ENCODE measurements at regions not wholly inside any gene's neighbourhood (a gene's known extent, or its start where the extent isn't known, plus 50 kb on each side); places are given as distances from the start of the nearest gene placed in this dataset.

DNA sequence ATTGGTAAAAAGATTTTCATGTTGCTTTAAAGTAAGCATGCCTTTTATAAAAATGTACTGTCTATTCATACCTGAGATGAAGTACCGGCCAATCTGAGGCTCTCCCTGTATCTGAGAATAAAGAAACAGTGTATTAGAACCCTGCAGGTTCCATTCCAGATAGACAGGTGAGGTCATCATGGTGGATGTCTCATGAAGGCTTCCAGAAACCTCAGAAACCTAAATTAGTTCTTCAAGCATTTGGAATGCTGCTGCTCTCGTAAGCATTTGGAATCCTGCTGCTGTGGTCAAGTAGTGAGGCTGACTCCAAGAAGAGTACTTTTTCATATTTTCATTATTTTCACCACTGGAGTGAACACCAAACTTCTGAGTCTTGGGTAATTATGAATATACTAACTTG, 642.3 kb downstream of the MAFB start:
- ATAC-seq = no peak
- ChIA-PET CTCF (no interaction called here), POLR2A (no interaction called here)

GRCh38 chr20:40037511-40037910, 651.5 kb downstream of the MAFB start:
- intact Hi-C loops (cut with micrococcal nuclease) = no loop called here
- POLR2A ChIA-PET = no interaction called here
- H3K4me1 Mint-ChIP-seq (ENCODE audit: low read depth) = no peaks in the 10 kb centered on the region
- H3K27me3 Mint-ChIP-seq = no peaks in the 10 kb centered on the region
- no peaks in the 10 kb centered on the region for H3K9me3 Mint-ChIP-seq
- no peak overlapping the region for H3K4me3 Mint-ChIP-seq
- TF ChIP-seq, protein P1, sequence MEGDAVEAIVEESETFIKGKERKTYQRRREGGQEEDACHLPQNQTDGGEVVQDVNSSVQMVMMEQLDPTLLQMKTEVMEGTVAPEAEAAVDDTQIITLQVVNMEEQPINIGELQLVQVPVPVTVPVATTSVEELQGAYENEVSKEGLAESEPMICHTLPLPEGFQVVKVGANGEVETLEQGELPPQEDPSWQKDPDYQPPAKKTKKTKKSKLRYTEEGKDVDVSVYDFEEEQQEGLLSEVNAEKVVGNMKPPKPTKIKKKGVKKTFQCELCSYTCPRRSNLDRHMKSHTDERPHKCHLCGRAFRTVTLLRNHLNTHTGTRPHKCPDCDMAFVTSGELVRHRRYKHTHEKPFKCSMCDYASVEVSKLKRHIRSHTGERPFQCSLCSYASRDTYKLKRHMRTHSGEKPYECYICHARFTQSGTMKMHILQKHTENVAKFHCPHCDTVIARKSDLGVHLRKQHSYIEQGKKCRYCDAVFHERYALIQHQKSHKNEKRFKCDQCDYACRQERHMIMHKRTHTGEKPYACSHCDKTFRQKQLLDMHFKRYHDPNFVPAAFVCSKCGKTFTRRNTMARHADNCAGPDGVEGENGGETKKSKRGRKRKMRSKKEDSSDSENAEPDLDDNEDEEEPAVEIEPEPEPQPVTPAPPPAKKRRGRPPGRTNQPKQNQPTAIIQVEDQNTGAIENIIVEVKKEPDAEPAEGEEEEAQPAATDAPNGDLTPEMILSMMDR (IDR thresholded peaks at IDR 0.05) = no peak
- ATAC-seq (no peak), DNase-seq (no peak)
- H3K27ac Mint-ChIP-seq = no peak overlapping the region
- CTCF ChIA-PET = no interaction called here
- no peaks in the 10 kb centered on the region for H3K36me3 Mint-ChIP-seq (ENCODE audit: low read depth)

More for the DNA sequence above, 642.3 kb downstream of the MAFB start:
- H3K4me1 Mint-ChIP-seq (ENCODE audit: low read depth) = no peaks in the 10 kb centered on the region
- H3K36me3 Mint-ChIP-seq (ENCODE audit: low read depth) = no peaks in the 10 kb centered on the region
- H3K27ac Mint-ChIP-seq = no peak overlapping the region
- no peak overlapping the region for H3K4me3 Mint-ChIP-seq
- H3K9me3 Mint-ChIP-seq = no peaks in the 10 kb centered on the region
- no peaks in the 10 kb centered on the region for H3K27me3 Mint-ChIP-seq
- no peak for DNase-seq
- TF ChIP-seq, protein P1 (IDR thresholded peaks at IDR 0.05) = no peak
- intact Hi-C loops (cut with micrococcal nuclease) = no loop called here

- TF ChIP-seq, protein P1 (IDR thresholded peaks at IDR 0.05) = no peak
- DNase-seq (no peak), ATAC-seq (no peak)
- Mint-ChIP-seq H3K27ac (no peak overlapping the region), H3K27me3 (peaks cover 10% of the 10 kb centered on the region), H3K9me3 (peaks cover 3% of the 10 kb centered on the region), H3K36me3 (ENCODE audit: low read depth) (no peaks in the 10 kb centered on the region), H3K4me3 (no peak overlapping the region), H3K4me1 (ENCODE audit: low read depth) (peaks cover 5% of the 10 kb centered on the region)
- CTCF ChIA-PET = no interaction called here
- POLR2A ChIA-PET = no interaction called here
- intact Hi-C loops (cut with micrococcal nuclease) = no loop called here
Measured at GRCh38 chr20:40029589-40029988, 659.4 kb downstream of the MAFB start.

DNA sequence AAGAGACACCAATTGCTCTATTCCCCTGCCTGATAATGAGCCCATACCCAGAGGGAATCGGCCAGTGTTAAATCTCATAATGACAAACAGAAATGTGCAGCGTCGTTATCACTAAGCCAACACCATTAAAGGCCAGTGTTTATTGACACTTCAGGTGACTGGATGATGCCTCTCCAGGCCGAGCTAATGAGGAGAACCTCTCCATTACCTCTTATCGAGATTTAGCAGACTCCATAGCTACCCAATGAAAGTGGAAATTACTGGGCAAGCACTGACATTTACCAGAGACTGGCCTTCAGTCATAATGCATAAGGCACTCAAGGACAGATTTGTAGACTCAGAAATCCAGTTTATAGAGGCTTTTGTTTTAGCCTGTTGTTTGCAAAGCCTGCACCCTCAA, 669.5 kb downstream of the MAFB start:
- Mint-ChIP-seq H3K27ac (no peak overlapping the region), H3K9me3 (no peaks in the 10 kb centered on the region), H3K4me1 (ENCODE audit: low read depth) (no peaks in the 10 kb centered on the region), H3K36me3 (ENCODE audit: low read depth) (no peaks in the 10 kb centered on the region), H3K27me3 (peaks cover under 1% of the 10 kb centered on the region), H3K4me3 (no peak overlapping the region)
- DNase-seq (no peak), ATAC-seq (no peak)
- intact Hi-C loops (cut with micrococcal nuclease) = no loop called here
- ChIA-PET POLR2A (no interaction called here), CTCF (no interaction called here)
- TF ChIP-seq, protein P1 (IDR thresholded peaks at IDR 0.05) = no peak

- TF ChIP-seq, protein P1 (IDR thresholded peaks at IDR 0.05) = no peak
- ChIA-PET CTCF (no interaction called here), POLR2A (no interaction called here)
- Mint-ChIP-seq H3K4me3 (no peak overlapping the region), H3K9me3 (no peaks in the 10 kb centered on the region), H3K27ac (no peak overlapping the region), H3K36me3 (ENCODE audit: low read depth) (no peaks in the 10 kb centered on the region), H3K4me1 (ENCODE audit: low read depth) (no peaks in the 10 kb centered on the region), H3K27me3 (no peaks in the 10 kb centered on the region)
- intact Hi-C loops (cut with micrococcal nuclease) = no loop called here
- ATAC-seq (no peak), DNase-seq (no peak)
Measured at GRCh38 chr20:40017765-40018164, 671.3 kb downstream of the MAFB start.

Data from activated CD8-positive, alpha-beta T cell treated with anti-CD3 and anti-CD28 coated beads for 36 hours (primary cell).